ENCODE measurements at regions not wholly inside any gene's neighbourhood (a gene's known extent, or its start where the extent isn't known, plus 50 kb on each side); places are given as distances from the start of the nearest gene placed in this dataset.

DNA sequence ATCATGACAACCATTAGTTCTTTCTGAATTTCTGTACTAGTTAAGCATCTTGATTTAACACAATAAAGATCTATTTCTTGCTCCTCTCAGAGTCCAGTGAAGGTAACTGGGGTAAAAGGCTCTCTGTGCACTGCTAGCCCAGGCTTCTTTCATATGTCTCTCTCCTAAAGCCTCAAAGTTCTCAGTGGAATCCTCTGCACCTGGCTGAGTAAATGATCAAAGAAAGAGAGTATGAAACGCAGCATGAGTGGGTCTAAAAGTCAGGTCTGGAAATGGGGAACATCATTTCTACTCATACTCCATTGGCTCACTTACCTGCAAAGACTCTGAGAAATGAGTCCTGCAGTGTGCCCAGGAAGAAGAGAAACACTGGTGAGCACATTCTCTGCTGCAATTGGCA is 418.5 kb downstream of the PTPRC start:
- TF ChIP-seq CTCF (IDR thresholded peaks at IDR 0.05), result no peak
- TF ChIP-seq POLR2A (IDR thresholded peaks at IDR 0.05), result no peak
